IMR-90 (cell line): ENCODE measurements at regions not wholly inside any gene's neighbourhood (a gene's known extent, or its start where the extent isn't known, plus 50 kb on each side); places are given as distances from the start of the nearest gene placed in this dataset.

Experiments used
- ATAC-seq: fragments of 200-7000 bp; cut with Tn5 transposase; 2 replicates; pipeline ENCODE4 v1.9.1; 2020; ENCODE audit warnings: low read depth, mild to moderate bottlenecking, moderate library complexity
- BruUV-seq: library from RNA; stranded (reverse); fragments of 400-500 nt; replicated peaks from 2 replicates; lab custom pipeline; 2021; lab: Mats Ljungman, UMichigan
- CTCF ChIA-PET: fragments of 300-600 bp; formaldehyde crosslinking; extraction: SDS; loops from one replicate; lab custom pipeline; 2021; ENCODE audit warnings: antibody characterized with exemption; lab: Yijun Ruan, JAX
- POLR2A ChIA-PET: fragments of 300-600 bp; sonication (Branson Sonifier 250); formaldehyde crosslinking; loops from one replicate; lab custom pipeline; 2022; ENCODE audit warnings: antibody characterized with exemption; ENCODE audit not compliant: unreplicated experiment; lab: Charles Lee
- DNase-seq: peaks from one replicate; pipeline ENCODE4 v3.0.0; 2013
- H2AFZ ChIP-seq: replicated peaks from 2 replicates; pipeline ENCODE3; 2013; ENCODE audit warnings: low read length, mild to moderate bottlenecking; ENCODE audit not compliant: poor library complexity
- H2AK5ac ChIP-seq: 2 replicates; pipeline ENCODE4 v1.6.1; 2013; ENCODE audit warnings: low read depth, low read length, inconsistent platforms
- H2AK9ac ChIP-seq: replicated peaks from 2 replicates; pipeline ENCODE3; 2013; ENCODE audit warnings: mild to moderate bottlenecking, low read depth, low read length, moderate library complexity; ENCODE audit not compliant: poor library complexity
- H2BK120ac ChIP-seq: 2 replicates; pipeline ENCODE4 v1.6.1; 2013; ENCODE audit warnings: low read depth, low read length, inconsistent platforms
- H2BK15ac ChIP-seq: 3 replicates; pipeline ENCODE4 v1.6.1; 2013; ENCODE audit warnings: low read depth, low read length, inconsistent platforms
- H2BK20ac ChIP-seq: 2 replicates; pipeline ENCODE4 v1.6.1; 2013; ENCODE audit warnings: low read depth, mild to moderate bottlenecking, inconsistent platforms, low read length, moderate library complexity
- H2BK5ac ChIP-seq: 2 replicates; pipeline ENCODE4 v1.6.1; 2013; ENCODE audit warnings: mild to moderate bottlenecking, low read depth, low read length, inconsistent platforms; ENCODE audit not compliant: poor library complexity, severe bottlenecking
- H3K14ac ChIP-seq: replicated peaks from 2 replicates; pipeline ENCODE4 v1.6.1; 2013; ENCODE audit warnings: low read depth, low read length, inconsistent platforms
- H3K18ac ChIP-seq: 2 replicates; pipeline ENCODE4 v1.6.1; 2013; ENCODE audit warnings: low read depth, low read length, control low read depth
- H3K23ac ChIP-seq: 2 replicates; pipeline ENCODE4 v1.6.1; 2013; ENCODE audit warnings: low read depth, low read length, inconsistent platforms
- H3K27ac ChIP-seq: 2 replicates; pipeline ENCODE4 v1.5.1; 2013; ENCODE audit warnings: mild to moderate bottlenecking, control low read depth, low read length; ENCODE audit not compliant: insufficient read depth
- H3K27me3 ChIP-seq: 2 replicates; pipeline ENCODE4 v1.6.1; 2013; ENCODE audit warnings: low read length; ENCODE audit not compliant: control insufficient read depth, insufficient read depth
- H3K36me3 ChIP-seq: 2 replicates; pipeline ENCODE4 v1.6.1; 2013; ENCODE audit warnings: low read length, mixed read lengths; ENCODE audit not compliant: control insufficient read depth, insufficient read depth
- H3K4ac ChIP-seq: 2 replicates; pipeline ENCODE4 v1.6.1; 2013; ENCODE audit warnings: low read depth, low read length, inconsistent platforms
- H3K4me1 ChIP-seq: 2 replicates; pipeline ENCODE4 v1.6.1; 2013; ENCODE audit warnings: low read length, mixed read lengths; ENCODE audit not compliant: control insufficient read depth, insufficient read depth
- H3K4me2 ChIP-seq: 2 replicates; pipeline ENCODE4 v1.6.1; 2013; ENCODE audit warnings: low read depth, mild to moderate bottlenecking, control low read depth, low read length, moderate library complexity
- H3K4me3 ChIP-seq: 2 replicates; pipeline ENCODE4 v1.5.1; 2013; ENCODE audit warnings: low read depth, mild to moderate bottlenecking, control low read depth, low read length, moderate library complexity; ENCODE audit not compliant: insufficient read depth
- H3K56ac ChIP-seq: 2 replicates; pipeline ENCODE4 v1.6.1; 2013; ENCODE audit warnings: low read length, inconsistent platforms; ENCODE audit not compliant: insufficient read depth; ENCODE audit errors: extremely low read depth
- H3K79me1 ChIP-seq, 2 experiments: 2 replicates each; pipeline ENCODE4 v1.6.1; 2013; ENCODE audit warnings: low read length in 2 of 2, inconsistent platforms in 1 of 2, low read depth in 1 of 2
- H3K9ac ChIP-seq: 2 replicates; pipeline ENCODE4 v1.6.1; 2013; ENCODE audit warnings: low read depth, low read length, control low read depth
- H3K9me1 ChIP-seq: 2 replicates; pipeline ENCODE4 v1.6.1; 2013; ENCODE audit warnings: low read length, inconsistent platforms; ENCODE audit not compliant: insufficient read depth
- H3K9me3 ChIP-seq: 2 replicates; pipeline ENCODE4 v1.6.1; 2013; ENCODE audit warnings: low read length; ENCODE audit not compliant: control insufficient read depth, insufficient read depth
- H4K20me1 ChIP-seq: 2 replicates; pipeline ENCODE4 v1.6.1; 2013; ENCODE audit warnings: low read length, inconsistent platforms; ENCODE audit not compliant: insufficient read depth
- H4K5ac ChIP-seq: 2 replicates; pipeline ENCODE4 v1.6.1; 2013; ENCODE audit warnings: mild to moderate bottlenecking, low read depth, low read length, control low read depth
- H4K8ac ChIP-seq, 2 experiments: 2 replicates each; pipeline ENCODE4 v1.6.1; 2013; ENCODE audit warnings: low read depth in 2 of 2, low read length in 2 of 2, control low read depth in 1 of 2, inconsistent platforms in 1 of 2
- H4K91ac ChIP-seq: 2 replicates; pipeline ENCODE4 v1.6.1; 2013; ENCODE audit warnings: low read depth, low read length, inconsistent platforms; ENCODE audit not compliant: insufficient read depth
- CEBPB ChIP-seq: IDR thresholded peaks from 2 replicates; pipeline ENCODE4 v1.6.1; 2012; ENCODE audit warnings: low read depth, low read length, improper control_type of control experiment
- MAFK ChIP-seq: IDR thresholded peaks from 2 replicates; pipeline ENCODE4 v1.6.1; 2012; ENCODE audit warnings: low read depth, low read length, improper control_type of control experiment
- MAZ ChIP-seq: IDR thresholded peaks from 2 replicates; pipeline ENCODE4 v1.6.1; 2012; ENCODE audit warnings: low read depth, mild to moderate bottlenecking, low read length, improper control_type of control experiment, moderate library complexity, borderline replicate concordance
- MXI1 ChIP-seq: IDR thresholded peaks from 2 replicates; pipeline ENCODE4 v1.6.1; 2012; ENCODE audit warnings: low read depth, mild to moderate bottlenecking, low read length, moderate library complexity, borderline replicate concordance
- POLR2A ChIP-seq: IDR thresholded peaks from 2 replicates; pipeline ENCODE4 v1.6.1; 2012; ENCODE audit warnings: mild to moderate bottlenecking, low read depth, low read length
- USF2 ChIP-seq: fragments of 150-350 bp; IDR thresholded peaks from 2 replicates; pipeline ENCODE4 v1.6.1; 2017; ENCODE audit warnings: mild to moderate bottlenecking, antibody characterized with exemption, low read length, low read depth
- whole genome bisulfite sequencing, 2 experiments: methylation state at CpG; one replicate each; pipeline versions ENCODE4 v1.1.5 to v1.1.7; 2013; ENCODE audit warnings: missing lambda C conversion rate in 2 of 2; ENCODE audit not compliant: insufficient read length in 1 of 2; ENCODE audit errors: extremely low coverage in 2 of 2; 5-methylcytosine and 5-hydroxymethylcytosine counted together
- dilution Hi-C: fragments of 300-500 bp; cut with HindIII; formaldehyde crosslinking; loops from one replicate; pipeline ENCODE4 v1.14.3; 2018; ENCODE audit warnings: low sequenced_read_pairs; ENCODE audit not compliant: unreplicated experiment
- in situ Hi-C: fragments of 300-500 bp; cut with MboI; formaldehyde crosslinking; loops from 3 replicates; pipeline ENCODE4 v1.14.3; 2019; ENCODE audit warnings: low sequenced_read_pairs, inconsistent platforms, mixed read lengths
- intact Hi-C: fragments of 100-400 bp; cut with micrococcal nuclease; formaldehyde crosslinking; loops from 2 replicates; pipeline ENCODE4 v1.10.0; 2022

DNA sequence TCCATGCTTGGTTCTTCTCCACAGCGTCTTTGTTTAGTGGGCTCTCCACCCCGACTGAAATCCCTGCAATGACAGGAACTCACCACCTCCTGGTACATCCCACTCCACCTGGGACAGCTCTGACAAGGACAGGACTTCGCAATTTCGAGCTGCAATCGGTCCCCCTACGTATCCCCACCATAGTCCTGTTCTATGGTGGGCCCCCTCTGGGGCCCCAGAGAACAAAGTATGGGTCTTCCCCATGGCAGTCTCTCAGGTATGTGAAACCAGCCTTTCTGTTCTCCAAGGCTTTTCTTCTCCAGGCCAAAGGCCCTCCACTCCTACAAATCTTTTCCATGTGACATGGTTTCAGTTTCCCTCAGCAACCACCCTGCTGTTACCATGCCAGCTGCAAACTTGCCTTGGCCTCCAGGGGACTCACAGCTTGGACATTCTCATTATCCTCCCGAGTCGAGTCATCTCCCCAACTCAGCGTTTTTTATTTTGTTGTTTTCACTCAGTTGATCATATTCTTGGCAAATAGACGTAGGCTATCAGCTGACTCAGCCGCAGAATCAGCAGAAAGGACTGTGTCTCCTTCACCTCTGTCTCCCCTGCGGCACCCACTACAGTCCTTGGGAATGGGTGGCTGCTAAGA lies 233.3 kb downstream of the OPA1 start:
- no peaks in the 10 kb centered on the region for H3K9me3 ChIP-seq
- H4K8ac ChIP-seq: no peak overlapping the region
- peak overlapping the region; percentile 14 for H2AK9ac ChIP-seq
- CTCF ChIA-PET: no interaction called here
- BruUV-seq: no TSS peak
- no peaks in the 10 kb centered on the region for H3K36me3 ChIP-seq
- H3K56ac ChIP-seq: no peak overlapping the region
- H3K9me1 ChIP-seq: no peaks in the 10 kb centered on the region
- H2AK5ac ChIP-seq: no peak overlapping the region
- no peak overlapping the region for H4K91ac ChIP-seq
- peaks cover 23% of the 10 kb centered on the region for H3K27me3 ChIP-seq
- H4K20me1 ChIP-seq: no peaks in the 10 kb centered on the region
- H4K5ac ChIP-seq: no peak overlapping the region
- no peak overlapping the region for H2AFZ ChIP-seq
- TF ChIP-seq MAFK (0 out of 2 replicates have a peak, but pooled peaks have one; percentile 22), USF2 (no peak), MXI1 (no peak), CEBPB (no peak), MAZ (no peak), POLR2A (no peak)
- DNase-seq: peak; percentile 34
- H3K4me3 ChIP-seq: no peak overlapping the region
- no peak overlapping the region for H3K23ac ChIP-seq
- no peak overlapping the region for H2BK5ac ChIP-seq
- POLR2A ChIA-PET: no interaction called here
- H3K18ac ChIP-seq: no peak overlapping the region
- dilution Hi-C loops: no loop called here
- no peak overlapping the region for H2BK15ac ChIP-seq
- H2BK120ac ChIP-seq: no peak overlapping the region
- in situ Hi-C loops: no loop called here
- 50% methylated on average over 1 of the region's 12 CpGs; no CpG with 5 or more reads in 1 of the 2 experiments for WGBS, 2 experiments
- ATAC-seq: no peak
- H2BK20ac ChIP-seq: no peak overlapping the region
- no peaks in the 10 kb centered on the region for H3K79me1 ChIP-seq
- H3K27ac ChIP-seq: no peak overlapping the region
- no peak overlapping the region for H3K14ac ChIP-seq
- no peak overlapping the region; the same call in 1 of the 2 replicates for H3K4me2 ChIP-seq
- H3K9ac ChIP-seq: no peak overlapping the region
- H3K4ac ChIP-seq: no peak overlapping the region
- H3K4me1 ChIP-seq: no peaks in the 10 kb centered on the region
- intact Hi-C loops: no loop called here
